SU-DHL-6 (cell line): ENCODE measurements at regions not wholly inside any gene's neighbourhood (a gene's known extent, or its start where the extent isn't known, plus 50 kb on each side); places are given as distances from the start of the nearest gene placed in this dataset.

Source experiments
- H2AFZ ChIP-seq: fragments of 200-600 bp; sonication (generic); 2 replicates; pipeline ENCODE4 v1.6.1; 2014; ENCODE audit warnings: low read depth, mild to moderate bottlenecking, moderate library complexity, mixed read lengths, antibody characterized with exemption, low read length; ENCODE audit not compliant: severe bottlenecking
- H3F3A ChIP-seq: fragments of 200-600 bp; shearing (Covaris generic); 2 replicates; pipeline ENCODE4 v1.6.0; 2016; ENCODE audit warnings: antibody characterized with exemption, mild to moderate bottlenecking; ENCODE audit not compliant: insufficient read depth
- H3K27ac ChIP-seq: fragments of 200-600 bp; sonication (generic); 2 replicates; pipeline ENCODE4 v1.5.1; 2016; ENCODE audit warnings: low read depth, mild to moderate bottlenecking, low read length, moderate library complexity, mixed read lengths
- H3K27me3 ChIP-seq: fragments of 200-600 bp; sonication (generic), shearing (Covaris generic); 2 replicates; pipeline ENCODE4 v1.6.0; 2014; ENCODE audit warnings: mild to moderate bottlenecking, low read length
- H3K36me3 ChIP-seq: fragments of 200-600 bp; sonication (generic); 2 replicates; pipeline ENCODE4 v1.6.1; 2014; ENCODE audit warnings: mild to moderate bottlenecking, low read length, mixed read lengths
- H3K4me2 ChIP-seq: fragments of 300-600, 200-600 bp; shearing (Covaris generic), sonication (generic); 2 replicates; pipeline ENCODE4 v1.6.0; 2014; ENCODE audit warnings: low read length, low read depth, mild to moderate bottlenecking; ENCODE audit not compliant: poor library complexity, severe bottlenecking
- H3K4me3 ChIP-seq: fragments of 200-600 bp; sonication (generic); 2 replicates; pipeline ENCODE4 v1.5.1; 2014; ENCODE audit warnings: antibody characterized with exemption, low read length, mild to moderate bottlenecking, mixed read lengths; ENCODE audit not compliant: insufficient read depth, poor library complexity, severe bottlenecking
- H3K79me2 ChIP-seq: fragments of 200-600 bp; sonication (generic); 2 replicates; pipeline ENCODE4 v1.6.1; 2014; ENCODE audit warnings: mild to moderate bottlenecking, low read length, moderate library complexity; ENCODE audit not compliant: insufficient read depth
- H3K9ac ChIP-seq: fragments of 200-600 bp; sonication (generic); 2 replicates; pipeline ENCODE4 v1.7.0; 2014; ENCODE audit warnings: mild to moderate bottlenecking, low read length
- H3K9me2 ChIP-seq: fragments of 200-600 bp; sonication (generic); replicated peaks from 2 replicates; pipeline ENCODE4 v1.6.1; 2014; ENCODE audit warnings: low read length; ENCODE audit not compliant: insufficient read depth
- H3K9me3 ChIP-seq: fragments of 200-600 bp; sonication (generic); 2 replicates; pipeline ENCODE4 v1.6.1; 2014; ENCODE audit warnings: low read length, mixed read lengths; ENCODE audit not compliant: insufficient read depth
- H4K20me1 ChIP-seq: fragments of 200-600 bp; sonication (generic); 2 replicates; pipeline ENCODE4 v1.6.1; 2014; ENCODE audit warnings: low read depth, mild to moderate bottlenecking, antibody characterized with exemption, low read length, moderate library complexity, mixed read lengths
- CTCF ChIP-seq: fragments of 200-600 bp; sonication (generic); IDR thresholded peaks from one replicate; pipeline ENCODE4 v1.5.1; 2017; ENCODE audit warnings: antibody characterized with exemption, mild to moderate bottlenecking, low read length, moderate library complexity; ENCODE audit not compliant: insufficient read depth, poor library complexity, severe bottlenecking
- EZH2phosphoT487 ChIP-seq: fragments of 200-600 bp; sonication (generic), shearing (Covaris generic); conservative IDR thresholded peaks from 2 replicates; pipeline ENCODE4 v1.6.1; 2018; ENCODE audit warnings: mild to moderate bottlenecking, antibody characterized with exemption, low read length, moderate library complexity, mixed read lengths

GRCh38 chr9:88303721-88304451, 84.4 kb upstream of the SPIN1 start:
- no peak overlapping the region for H3K27ac ChIP-seq
- H3K27me3 ChIP-seq: no peaks in the 10 kb centered on the region
- H3K36me3 ChIP-seq: no peaks in the 10 kb centered on the region
- no peaks in the 10 kb centered on the region for H3K9me2 ChIP-seq
- H3K9me3 ChIP-seq: no peaks in the 10 kb centered on the region
- H3F3A ChIP-seq: no peaks in the 10 kb centered on the region
- no peak overlapping the region for H3K9ac ChIP-seq
- no peaks in the 10 kb centered on the region for H3K79me2 ChIP-seq
- no peak overlapping the region for H2AFZ ChIP-seq
- TF ChIP-seq CTCF (no peak), EZH2phosphoT487 (no peak)
- no peak overlapping the region for H3K4me2 ChIP-seq
- H3K4me3 ChIP-seq: no peak overlapping the region
- H4K20me1 ChIP-seq: no peaks in the 10 kb centered on the region

- Histone ChIP-seq H3K27me3 (no peaks in the 10 kb centered on the region), H3F3A (no peaks in the 10 kb centered on the region), H3K9me2 (no peaks in the 10 kb centered on the region), H3K27ac (no peak overlapping the region), H3K79me2 (no peaks in the 10 kb centered on the region), H2AFZ (no peak overlapping the region), H3K4me2 (no peak overlapping the region), H3K4me3 (no peak overlapping the region), H3K9ac (no peak overlapping the region), H3K9me3 (no peaks in the 10 kb centered on the region), H3K36me3 (no peaks in the 10 kb centered on the region), H4K20me1 (no peaks in the 10 kb centered on the region)
- TF ChIP-seq EZH2phosphoT487 (no peak), CTCF (no peak)
Observed at GRCh38 chr9:88302579-88303324, 85.5 kb upstream of the SPIN1 start.

GRCh38 chr9:88300556-88300955, 87.7 kb upstream of the SPIN1 start:
- Histone ChIP-seq H3K9me3 (no peaks in the 10 kb centered on the region), H3F3A (no peaks in the 10 kb centered on the region), H4K20me1 (no peaks in the 10 kb centered on the region), H3K79me2 (no peaks in the 10 kb centered on the region), H3K27me3 (no peaks in the 10 kb centered on the region), H3K4me2 (no peak overlapping the region), H3K9ac (no peak overlapping the region), H3K27ac (no peak overlapping the region), H3K4me3 (no peak overlapping the region), H3K36me3 (no peaks in the 10 kb centered on the region), H2AFZ (no peak overlapping the region), H3K9me2 (no peaks in the 10 kb centered on the region)
- TF ChIP-seq CTCF (no peak), EZH2phosphoT487 (no peak)
